Mammary epithelial cell (primary cell): ENCODE measurements at regions not wholly inside any gene's neighbourhood (a gene's known extent, or its start where the extent isn't known, plus 50 kb on each side); places are given as distances from the start of the nearest gene placed in this dataset.

Experiments used
- CTCF ChIP-seq, 2 donors: IDR thresholded peaks in 1 of 2; conservative IDR thresholded peaks in 1 of 2; 2 replicates each; pipeline ENCODE4 v1.5.1; 2011 to 2012; ENCODE audit warnings: inconsistent platforms in 2 of 2, low read length in 2 of 2, mild to moderate bottlenecking in 2 of 2, control low read depth in 1 of 2, low read depth in 1 of 2; ENCODE audit not compliant: insufficient read depth in 1 of 2; ENCODE audit errors: extremely low read depth in 1 of 2
- EZH2 ChIP-seq: IDR thresholded peaks from 2 replicates; pipeline ENCODE4 v1.6.1; 2012; ENCODE audit warnings: low read length, inconsistent platforms, borderline replicate concordance

GRCh38 chr3:168990134-168990533 is 673.4 kb downstream of the MECOM start:
- TF ChIP-seq CTCF (conservative IDR thresholded peaks at IDR 0.05 in 1 of 2, IDR thresholded peaks at IDR 0.05 in 1 of 2; ENCODE audit: extremely low read depth in 1 of 2, insufficient read depth in 1 of 2, low read depth in 1 of 2, low read length in 2 of 2) (no peak), EZH2 (no peak)
